GM21515 (cell line): ENCODE measurements at regions not wholly inside any gene's neighbourhood (a gene's known extent, or its start where the extent isn't known, plus 50 kb on each side); places are given as distances from the start of the nearest gene placed in this dataset.
A peak's percentile ranks its signal among the peaks of the same experiment; 100 is the strongest.
"Not testable (repeated sequence)": the region's sequence is repeated elsewhere in the genome, so short reads cannot be mapped to it uniquely, and the experiment has no call there.

Experiments used
- ATAC-seq: cut with Tn5 transposase; IDR thresholded peaks from one replicate; pipeline ENCODE4 v1.9.1; 2021; ENCODE audit not compliant: unreplicated experiment

DNA sequence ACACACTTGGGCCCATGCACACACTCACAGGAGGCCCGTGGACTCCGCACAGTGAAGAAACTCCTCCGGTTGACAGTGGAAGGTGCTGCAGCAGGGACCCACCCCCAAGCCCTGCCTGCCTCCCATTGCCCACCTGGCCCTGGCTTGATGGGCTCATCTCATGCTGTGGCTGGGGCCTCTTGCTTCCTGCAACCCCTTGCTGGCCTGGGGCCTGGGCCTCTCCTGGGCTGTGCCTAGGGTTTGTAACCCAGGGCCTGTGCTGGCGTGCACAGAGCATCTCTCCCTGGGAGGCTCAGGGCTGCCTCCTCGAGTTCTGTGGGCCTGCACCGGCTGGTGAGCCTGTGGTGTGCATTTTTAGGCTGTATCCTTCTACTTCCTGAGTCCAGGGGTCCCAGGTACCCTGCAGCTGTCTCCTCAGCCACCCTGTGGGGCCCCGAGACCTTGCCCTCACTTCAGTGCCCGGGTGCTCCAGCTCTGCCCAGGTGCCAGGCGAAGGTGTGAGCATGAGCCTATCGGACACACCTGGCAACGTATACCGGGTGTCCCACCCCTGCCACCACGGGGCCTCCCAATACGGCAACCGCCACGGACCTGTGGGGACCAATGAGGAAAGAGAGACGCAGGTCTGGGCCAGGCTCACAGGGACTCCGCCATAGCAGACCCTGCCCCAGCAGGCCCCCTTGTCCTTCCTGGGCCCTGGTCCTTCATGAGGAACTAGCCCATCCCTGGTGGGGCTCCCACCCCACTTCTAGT, 158.3 kb upstream of the POTEB2 start:
- ATAC-seq: not testable (repeated sequence)

DNA sequence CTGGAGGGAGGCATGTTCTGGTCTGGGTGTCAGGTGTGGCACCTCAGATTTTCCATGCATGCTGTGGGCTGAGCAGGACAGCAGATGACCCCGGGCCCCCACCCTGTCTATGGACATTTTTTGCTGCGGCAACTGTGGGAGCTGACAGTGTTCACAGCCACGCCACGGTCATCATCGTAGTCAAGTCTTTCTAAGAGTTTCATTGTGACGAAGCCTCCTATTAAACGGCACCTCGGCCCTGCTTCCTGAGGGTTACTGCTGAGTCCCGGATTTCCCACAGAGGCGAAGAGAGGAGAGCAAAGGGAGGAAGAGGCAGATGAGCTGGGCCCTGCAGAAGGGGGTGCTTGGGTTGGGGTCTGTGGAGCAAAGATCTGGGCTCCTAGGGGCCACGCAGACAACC, 152.1 kb upstream of the POTEB2 start:
- not testable (repeated sequence) for ATAC-seq

DNA sequence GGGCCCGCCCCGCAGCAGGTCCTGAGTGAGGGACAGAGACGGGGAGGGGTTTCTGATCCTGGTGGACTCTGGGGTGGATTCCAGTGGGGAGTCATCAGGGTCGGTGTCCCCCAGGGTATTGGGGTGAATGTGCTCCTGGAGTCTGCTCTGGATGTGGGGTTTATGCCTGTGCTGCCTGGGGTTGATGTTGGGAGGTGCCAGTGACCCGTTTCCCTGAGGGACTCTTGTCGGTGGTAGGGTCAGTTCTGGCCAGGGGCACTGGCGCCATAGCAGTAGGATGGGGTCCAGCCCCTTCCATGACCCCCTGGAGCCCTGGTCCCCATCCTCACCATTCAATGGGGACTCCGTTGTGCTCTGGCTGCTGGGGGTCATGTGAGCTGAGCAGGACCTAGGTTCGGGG, 151.2 kb upstream of the POTEB2 start:
- not testable (repeated sequence) for ATAC-seq

- not testable (repeated sequence) for ATAC-seq
Observed at GRCh38 chr15:21016589-21016988, 150.5 kb upstream of the POTEB2 start.

GRCh38 chr15:21015171-21015570, 149.1 kb upstream of the POTEB2 start:
- ATAC-seq: not testable (repeated sequence)

DNA sequence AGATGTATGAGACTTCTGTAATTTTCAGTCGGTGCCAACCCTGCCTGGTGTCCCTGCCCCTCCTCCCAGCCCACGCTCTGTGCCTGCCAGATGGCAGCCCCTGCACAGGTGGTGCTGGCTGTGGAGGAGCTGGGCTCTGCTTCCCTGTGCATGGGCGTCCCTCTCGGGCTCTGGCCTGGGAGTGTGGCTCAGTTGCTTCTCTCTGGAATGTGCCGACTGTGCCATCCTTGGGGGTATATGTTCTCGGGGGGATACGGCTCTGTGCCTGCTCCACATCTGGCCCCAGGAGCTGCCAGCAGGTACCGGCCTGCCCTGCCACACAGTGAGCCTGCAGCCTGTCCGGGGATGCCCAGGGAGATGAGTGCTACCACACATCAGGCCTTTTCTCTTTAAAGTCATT, 147.2 kb upstream of the POTEB2 start:
- ATAC-seq: not testable (repeated sequence)

DNA sequence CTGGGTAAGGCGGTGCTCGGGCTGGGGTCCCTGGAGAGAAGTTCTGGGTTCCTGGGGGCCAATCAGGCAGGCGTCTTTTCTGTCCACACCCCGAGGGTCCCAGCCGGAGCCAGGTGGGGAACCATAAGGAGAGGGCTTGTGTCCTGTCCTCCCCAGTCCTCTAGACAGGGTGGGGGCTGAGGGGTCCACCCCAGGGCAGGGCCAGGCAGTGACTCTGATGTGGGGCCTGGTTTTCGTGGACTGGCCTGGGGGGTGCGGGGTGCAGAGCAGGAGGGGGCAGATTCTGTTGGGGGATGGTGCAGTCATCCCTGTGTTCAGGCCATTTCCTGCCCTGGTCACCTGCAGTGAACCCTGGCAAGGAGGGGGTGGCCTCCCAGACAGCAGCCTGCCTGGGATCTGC, 143.5 kb upstream of the POTEB2 start:
- not testable (repeated sequence) for ATAC-seq

- ATAC-seq: not testable (repeated sequence)
Observed at GRCh38 chr15:21003459-21003858, 137.3 kb upstream of the POTEB2 start.

DNA sequence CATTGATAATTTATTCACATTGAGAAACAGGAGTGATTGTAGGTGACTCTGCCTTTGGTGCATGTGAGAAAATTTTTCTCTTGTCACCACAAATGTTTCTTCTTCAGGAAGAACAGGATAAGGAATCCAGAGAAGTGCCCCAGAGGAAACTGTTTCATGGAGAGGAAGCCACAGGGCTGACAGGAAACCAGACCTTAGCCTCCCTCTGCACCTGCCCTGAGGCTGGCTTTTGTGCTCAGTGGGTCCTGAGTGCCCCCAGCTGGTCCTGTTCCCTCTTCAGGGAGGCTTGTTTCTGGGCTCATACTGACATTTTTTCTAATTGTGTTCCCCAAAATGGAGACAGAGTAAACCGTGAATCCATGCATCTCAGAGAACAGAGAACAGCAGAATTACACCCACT, 135.8 kb upstream of the POTEB2 start:
- not testable (repeated sequence) for ATAC-seq

DNA sequence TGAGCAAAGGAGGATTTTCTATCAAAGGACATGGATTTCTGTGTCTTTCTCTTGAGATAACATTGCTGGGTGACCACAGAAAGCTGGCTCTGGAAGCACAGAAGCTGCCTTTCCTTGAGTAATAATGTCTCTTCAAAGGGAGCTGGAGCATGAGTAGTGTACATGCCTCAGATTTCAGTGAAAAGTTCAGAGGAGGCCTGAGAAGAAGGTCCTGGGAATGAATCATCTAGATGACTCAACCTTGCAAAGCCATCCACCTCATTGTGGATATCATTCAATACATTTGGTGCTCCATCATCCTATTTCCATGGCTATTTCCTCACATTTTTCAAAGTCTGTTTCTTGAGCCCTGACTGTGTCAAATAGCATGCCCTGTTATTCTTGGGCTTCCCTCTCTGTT, 125.6 kb upstream of the POTEB2 start:
- ATAC-seq: not testable (repeated sequence)

- ATAC-seq: not testable (repeated sequence)
Observed at GRCh38 chr15:20991253-20991652, 125.1 kb upstream of the POTEB2 start.

- not testable (repeated sequence) for ATAC-seq
Observed at GRCh38 chr15:20986775-20987174, 120.7 kb upstream of the POTEB2 start.

- peak; percentile 81 for ATAC-seq
Observed at GRCh38 chr15:20978057-20978456, 111.9 kb upstream of the POTEB2 start.

- not testable (repeated sequence) for ATAC-seq
Observed at GRCh38 chr15:20972762-20973161, 106.6 kb upstream of the POTEB2 start.

DNA sequence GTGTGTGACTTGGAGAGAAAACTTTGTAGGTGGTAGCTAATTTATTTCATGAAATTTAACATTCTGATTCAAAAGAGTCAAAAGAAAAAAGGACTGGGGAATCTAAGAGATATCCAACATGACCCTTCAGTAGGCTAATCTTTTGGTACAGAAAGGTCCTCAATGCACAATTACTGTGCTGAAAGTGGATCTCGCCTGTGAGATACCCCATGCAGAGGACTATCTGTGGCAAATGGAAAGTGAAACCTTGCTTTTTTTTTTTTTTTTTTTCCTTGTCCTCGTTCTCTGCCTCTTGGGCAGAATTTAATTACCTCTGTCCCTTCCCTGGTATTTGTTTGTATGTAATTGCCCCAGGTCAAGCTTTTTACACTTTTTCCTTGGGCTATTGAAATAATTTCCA, 93.2 kb upstream of the POTEB2 start:
- not testable (repeated sequence) for ATAC-seq

DNA sequence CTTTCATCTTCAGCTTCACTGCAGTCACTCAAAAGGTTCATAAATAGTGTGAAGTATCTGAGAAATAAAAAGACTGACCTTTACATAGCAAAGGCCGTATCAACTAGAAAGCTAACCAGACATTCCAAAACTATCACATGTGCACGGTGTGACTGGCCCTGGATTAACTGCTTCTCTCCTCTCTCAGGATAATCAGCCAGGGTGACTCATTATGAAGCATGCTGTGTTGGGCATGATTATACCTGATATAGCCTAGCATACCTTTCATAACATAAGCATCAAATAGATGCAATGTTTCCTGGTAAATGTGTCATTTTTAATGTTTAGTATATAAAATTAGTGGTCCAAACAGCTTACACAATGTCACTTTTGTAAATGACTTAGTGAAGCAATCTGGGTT, 63.2 kb upstream of the POTEB2 start:
- ATAC-seq: not testable (repeated sequence)
